OCI-LY3 (cell line): ENCODE measurements at regions not wholly inside any gene's neighbourhood (a gene's known extent, or its start where the extent isn't known, plus 50 kb on each side); places are given as distances from the start of the nearest gene placed in this dataset.

Experiments
- H2AFZ ChIP-seq: fragments of 200-600, 300-600 bp; shearing (Covaris generic); 2 replicates; pipeline ENCODE4 v1.6.0; 2014; ENCODE audit warnings: antibody characterized with exemption, low read depth, low read length
- H3K27ac ChIP-seq: fragments of 200-600, 300-600 bp; sonication (generic); 2 replicates; pipeline ENCODE4 v1.5.1; 2014; ENCODE audit warnings: mild to moderate bottlenecking, low read length, moderate library complexity, mixed read lengths
- H3K27me3 ChIP-seq: fragments of 200-600, 300-600 bp; sonication (generic); 2 replicates; pipeline ENCODE4 v1.6.1; 2014; ENCODE audit warnings: low read depth, low read length, mixed read lengths
- H3K36me3 ChIP-seq: fragments of 200-600, 300-600 bp; sonication (generic); replicated peaks from 2 replicates; pipeline ENCODE3; 2014; ENCODE audit warnings: low read depth, low read length, mixed read lengths
- H3K4me1 ChIP-seq: fragments of 300-600, 200-600 bp; sonication (generic); 2 replicates; pipeline ENCODE4 v1.6.1; 2014; ENCODE audit warnings: low read length, mixed read lengths
- H3K4me2 ChIP-seq: fragments of 200-600, 300-600 bp; sonication (generic); 2 replicates; pipeline ENCODE4 v1.6.1; 2014; ENCODE audit warnings: low read length, mixed read lengths
- H3K4me3 ChIP-seq: fragments of 300-600, 200-600 bp; sonication (generic); 2 replicates; pipeline ENCODE4 v1.5.1; 2014; ENCODE audit warnings: antibody characterized with exemption, mild to moderate bottlenecking, low read length, moderate library complexity
- H3K79me2 ChIP-seq: fragments of 300-600, 200-600 bp; shearing (Covaris generic); 2 replicates; pipeline ENCODE4 v1.6.1; 2014; ENCODE audit warnings: mild to moderate bottlenecking, low read length, mixed read lengths
- H3K9ac ChIP-seq: fragments of 300-600, 200-600 bp; shearing (Covaris generic); 2 replicates; pipeline ENCODE4 v1.6.0; 2014; ENCODE audit warnings: mild to moderate bottlenecking, low read length, moderate library complexity
- H3K9me3 ChIP-seq: fragments of 200-600, 300-600 bp; shearing (Covaris generic); 2 replicates; pipeline ENCODE4 v1.6.1; 2014; ENCODE audit warnings: low read length, mixed read lengths; ENCODE audit not compliant: insufficient read depth
- H4K20me1 ChIP-seq: fragments of 200-600, 300-600 bp; sonication (generic); 2 replicates; pipeline ENCODE4 v1.6.1; 2016; ENCODE audit warnings: low read length, mixed read lengths; ENCODE audit not compliant: insufficient read depth
- EZH2phosphoT487 ChIP-seq: fragments of 200-600 bp; shearing (Covaris generic); IDR thresholded peaks from 2 replicates; pipeline ENCODE4 v1.6.1; 2018; ENCODE audit warnings: antibody characterized with exemption, mixed run types, low read depth
- TF ChIP-seq, protein P1 (sequence below): fragments of 200-600, 300-600 bp; sonication (generic); IDR thresholded peaks from 2 replicates; pipeline ENCODE4 v1.5.1; 2014; ENCODE audit warnings: antibody characterized with exemption, low read length, low read depth

DNA sequence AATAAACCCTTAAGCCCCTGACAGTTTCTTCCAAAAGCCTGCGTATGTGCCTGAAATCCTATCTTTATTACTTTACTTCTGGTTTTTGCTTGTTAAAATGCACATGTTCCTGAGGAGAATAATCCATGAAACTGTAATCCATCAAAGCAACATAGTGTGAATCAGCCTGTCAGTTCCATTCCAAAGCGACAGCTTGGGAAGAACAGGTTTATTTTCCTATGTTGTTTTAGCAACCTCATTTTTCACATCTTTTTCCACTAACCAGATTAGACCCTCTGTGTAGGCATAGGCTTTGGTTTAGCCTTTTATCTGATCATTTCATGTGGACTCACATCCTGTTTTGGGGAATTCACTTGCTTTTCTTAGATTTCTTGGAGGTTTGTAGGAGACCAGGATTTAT lies 988.0 kb downstream of the SQOR start:
- Histone ChIP-seq H3K79me2 (no peaks in the 10 kb centered on the region), H3K4me3 (no peak overlapping the region), H3K4me1 (no peaks in the 10 kb centered on the region), H4K20me1 (no peaks in the 10 kb centered on the region), H3K9me3 (no peaks in the 10 kb centered on the region), H3K27ac (no peak overlapping the region), H3K9ac (no peak overlapping the region), H3K27me3 (no peaks in the 10 kb centered on the region), H3K4me2 (no peak overlapping the region), H3K36me3 (no peaks in the 10 kb centered on the region), H2AFZ (no peak overlapping the region)
- no peak for TF ChIP-seq EZH2phosphoT487
- TF ChIP-seq, protein P1, sequence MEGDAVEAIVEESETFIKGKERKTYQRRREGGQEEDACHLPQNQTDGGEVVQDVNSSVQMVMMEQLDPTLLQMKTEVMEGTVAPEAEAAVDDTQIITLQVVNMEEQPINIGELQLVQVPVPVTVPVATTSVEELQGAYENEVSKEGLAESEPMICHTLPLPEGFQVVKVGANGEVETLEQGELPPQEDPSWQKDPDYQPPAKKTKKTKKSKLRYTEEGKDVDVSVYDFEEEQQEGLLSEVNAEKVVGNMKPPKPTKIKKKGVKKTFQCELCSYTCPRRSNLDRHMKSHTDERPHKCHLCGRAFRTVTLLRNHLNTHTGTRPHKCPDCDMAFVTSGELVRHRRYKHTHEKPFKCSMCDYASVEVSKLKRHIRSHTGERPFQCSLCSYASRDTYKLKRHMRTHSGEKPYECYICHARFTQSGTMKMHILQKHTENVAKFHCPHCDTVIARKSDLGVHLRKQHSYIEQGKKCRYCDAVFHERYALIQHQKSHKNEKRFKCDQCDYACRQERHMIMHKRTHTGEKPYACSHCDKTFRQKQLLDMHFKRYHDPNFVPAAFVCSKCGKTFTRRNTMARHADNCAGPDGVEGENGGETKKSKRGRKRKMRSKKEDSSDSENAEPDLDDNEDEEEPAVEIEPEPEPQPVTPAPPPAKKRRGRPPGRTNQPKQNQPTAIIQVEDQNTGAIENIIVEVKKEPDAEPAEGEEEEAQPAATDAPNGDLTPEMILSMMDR, result no peak

DNA sequence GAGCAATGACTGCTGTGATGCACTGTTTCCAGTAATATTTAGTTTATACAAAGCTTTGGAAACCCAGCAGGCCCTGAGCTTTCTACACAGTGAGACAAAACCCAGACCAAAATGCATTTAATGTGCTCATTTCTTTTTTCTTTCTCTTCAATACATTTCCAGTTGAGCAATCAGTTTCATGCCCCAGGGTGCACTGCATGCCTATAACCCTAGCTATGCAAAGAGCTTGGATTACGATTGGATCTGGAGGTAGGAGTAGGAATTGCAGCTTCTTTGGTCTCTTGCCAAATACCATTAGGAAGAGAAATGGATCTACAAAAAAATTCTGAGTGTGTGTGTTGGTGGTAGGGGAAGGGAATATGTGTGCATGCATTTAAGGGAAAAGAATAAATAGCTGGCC lies 1001.4 kb downstream of the SQOR start:
- Histone ChIP-seq H3K36me3 (no peaks in the 10 kb centered on the region), H4K20me1 (no peaks in the 10 kb centered on the region), H3K27ac (no peak overlapping the region), H3K4me2 (no peak overlapping the region), H3K9me3 (no peaks in the 10 kb centered on the region), H2AFZ (no peak overlapping the region), H3K27me3 (no peaks in the 10 kb centered on the region), H3K4me3 (no peak overlapping the region), H3K79me2 (no peaks in the 10 kb centered on the region), H3K9ac (no peak overlapping the region), H3K4me1 (no peaks in the 10 kb centered on the region)
- no peak for TF ChIP-seq EZH2phosphoT487
- TF ChIP-seq, protein P1, result no peak

DNA sequence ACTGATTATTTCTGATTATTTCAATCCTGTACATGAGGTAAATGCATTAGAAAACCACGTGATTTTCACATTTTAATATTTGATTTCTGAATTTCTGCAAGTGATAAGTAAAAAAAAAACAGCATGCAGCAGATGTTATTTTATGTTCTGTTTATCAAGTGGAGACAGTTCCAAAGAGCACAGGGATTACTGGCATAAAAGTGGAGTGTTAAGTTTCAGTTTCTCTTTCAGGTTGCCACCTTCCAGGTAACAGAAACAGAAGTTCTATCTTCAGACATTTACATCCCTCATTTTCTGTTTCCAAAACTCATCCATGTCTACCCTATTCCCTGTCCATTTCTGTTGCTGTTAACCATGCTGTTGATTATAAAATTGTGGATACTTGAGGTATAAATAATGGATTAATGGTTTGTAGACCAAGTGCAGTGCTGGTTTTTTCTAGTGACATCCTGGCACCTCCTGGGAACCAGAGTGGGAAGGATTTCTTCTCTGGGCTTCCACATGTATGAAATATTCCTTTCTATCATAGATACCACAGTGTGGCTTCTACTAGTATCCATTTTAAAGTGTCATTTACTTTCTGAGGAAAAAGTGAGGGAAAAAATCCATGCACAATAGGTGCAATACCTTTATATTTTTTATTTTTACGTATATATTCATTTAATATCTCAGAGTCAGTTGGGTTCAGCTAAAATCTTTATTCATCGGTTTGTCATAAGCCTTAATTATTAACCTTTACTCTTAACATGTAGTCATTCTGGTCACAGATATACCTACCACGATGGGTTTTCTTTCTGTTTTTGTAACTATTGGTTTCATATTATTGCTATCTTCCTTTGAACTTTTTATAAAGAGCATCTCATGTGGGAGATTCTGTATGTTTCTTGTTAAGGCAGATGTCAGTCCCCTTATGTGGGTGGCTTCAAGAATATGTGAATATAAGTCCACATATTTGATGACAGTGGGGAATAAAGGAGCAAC lies 1010.0 kb downstream of the SQOR start:
- no peak overlapping the region for H3K9ac ChIP-seq

DNA sequence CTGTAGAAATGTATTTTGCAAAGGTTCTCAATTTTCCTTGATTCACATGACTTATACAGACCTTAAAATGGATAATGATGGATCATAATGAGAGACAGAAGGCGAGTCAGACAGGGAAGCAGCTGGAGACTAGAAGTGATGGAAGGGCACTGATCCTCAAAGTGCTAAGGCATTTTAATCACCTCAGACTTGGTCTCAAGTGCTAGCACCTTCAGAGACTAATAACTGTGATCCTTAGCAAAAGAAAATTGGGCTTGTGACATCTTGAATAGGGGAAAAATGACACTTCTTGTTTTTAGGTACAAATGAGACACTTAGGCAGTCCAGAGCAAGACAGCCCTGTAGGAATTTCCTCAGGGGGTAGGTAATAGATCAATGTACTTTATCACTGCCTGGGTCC lies 1011.7 kb downstream of the SQOR start:
- H3K27ac ChIP-seq, result no peak overlapping the region
- no peaks in the 10 kb centered on the region for H3K36me3 ChIP-seq
- H3K4me1 ChIP-seq, result no peaks in the 10 kb centered on the region
- H2AFZ ChIP-seq, result no peak overlapping the region
- H3K4me2 ChIP-seq, result no peak overlapping the region
- H3K4me3 ChIP-seq, result no peak overlapping the region
- TF ChIP-seq, protein P1, result no peak
- TF ChIP-seq EZH2phosphoT487, result no peak
- H4K20me1 ChIP-seq, result no peaks in the 10 kb centered on the region
- no peaks in the 10 kb centered on the region for H3K79me2 ChIP-seq
- H3K27me3 ChIP-seq, result no peaks in the 10 kb centered on the region
- H3K9me3 ChIP-seq, result no peaks in the 10 kb centered on the region
- H3K9ac ChIP-seq, result no peak overlapping the region

More for the DNA sequence above, 1010.0 kb downstream of the SQOR start:
- no peaks in the 10 kb centered on the region for H4K20me1 ChIP-seq
- no peaks in the 10 kb centered on the region for H3K36me3 ChIP-seq
- H3K4me1 ChIP-seq, result no peaks in the 10 kb centered on the region
- no peak overlapping the region for H2AFZ ChIP-seq
- no peak overlapping the region for H3K4me3 ChIP-seq
- TF ChIP-seq EZH2phosphoT487, result no peak
- TF ChIP-seq, protein P1, result no peak
- no peaks in the 10 kb centered on the region for H3K9me3 ChIP-seq
- no peak overlapping the region for H3K4me2 ChIP-seq
- no peaks in the 10 kb centered on the region for H3K79me2 ChIP-seq
- no peak overlapping the region for H3K27ac ChIP-seq
- H3K27me3 ChIP-seq, result no peaks in the 10 kb centered on the region
